ENCODE measurements at regions not wholly inside any gene's neighbourhood (a gene's known extent, or its start where the extent isn't known, plus 50 kb on each side); places are given as distances from the start of the nearest gene placed in this dataset.

GRCh38 chr14:100428727-100429126 is 105.6 kb downstream of the SLC25A47 start:
- no peak for TF ChIP-seq EZH2 (IDR thresholded peaks at IDR 0.05; ENCODE audit: borderline replicate concordance)
- TF ChIP-seq CTCF (IDR thresholded peaks at IDR 0.05; ENCODE audit: poor library complexity), result no peak
- no peak for TF ChIP-seq EZH2phosphoT487 (IDR thresholded peaks at IDR 0.05; ENCODE audit: low read depth, severe bottlenecking, unreplicated experiment)

Measured in hepatocyte (in vitro differentiated cells).